AG04449 (cell line): ENCODE measurements at regions not wholly inside any gene's neighbourhood (a gene's known extent, or its start where the extent isn't known, plus 50 kb on each side); places are given as distances from the start of the nearest gene placed in this dataset.

Source experiments
- CTCF ChIA-PET: fragments of 350-600 bp; formaldehyde crosslinking; extraction: SDS; loops from one replicate; lab custom pipeline; 2021; ENCODE audit warnings: antibody characterized with exemption; lab: Yijun Ruan, JAX
- POLR2A ChIA-PET: fragments of 400-600, 350-600 bp; formaldehyde crosslinking; extraction: SDS; loops from one replicate; lab custom pipeline; 2020; ENCODE audit warnings: antibody characterized with exemption, inconsistent platforms; lab: Yijun Ruan, JAX
- DNase-seq: peaks from one replicate; pipeline ENCODE4 v3.0.0-alpha.2; 2010; ENCODE audit warnings: low read depth, low spot score
- H3K4me3 ChIP-seq: 2 replicates; pipeline ENCODE4 v1.5.1; 2011; ENCODE audit warnings: low read depth, mild to moderate bottlenecking, control low read depth, low read length
- CTCF ChIP-seq: IDR thresholded peaks from one replicate; pipeline ENCODE4 v1.5.1; 2011; ENCODE audit warnings: mild to moderate bottlenecking, moderate library complexity, low read length, control low read depth, inconsistent platforms; ENCODE audit not compliant: insufficient read depth; ENCODE audit errors: missing control alignments

- no peak for TF ChIP-seq CTCF
- H3K4me3 ChIP-seq: no peak overlapping the region
- no peak for DNase-seq
- ChIA-PET POLR2A (no interaction called here), CTCF (no interaction called here)
These were observed 197.8 kb downstream of the TEX29 start for GRCh38 chr13:111518161-111518792.

- H3K4me3 ChIP-seq: no peak overlapping the region
- DNase-seq: no peak
- ChIA-PET POLR2A (no interaction called here), CTCF (no interaction called here)
- TF ChIP-seq CTCF: no peak
These were observed 198.6 kb downstream of the TEX29 start for GRCh38 chr13:111519041-111519440.

- no peak for DNase-seq
- ChIA-PET POLR2A (no interaction called here), CTCF (no interaction called here)
- TF ChIP-seq CTCF: no peak
- H3K4me3 ChIP-seq: no peak overlapping the region
These were observed 199.2 kb downstream of the TEX29 start for GRCh38 chr13:111519490-111520170.

- no peak overlapping the region for H3K4me3 ChIP-seq
- no peak for TF ChIP-seq CTCF
- ChIA-PET POLR2A (no interaction called here), CTCF (no interaction called here)
- DNase-seq: no peak
These were observed 200.6 kb downstream of the TEX29 start for GRCh38 chr13:111521030-111521429.

GRCh38 chr13:111521691-111522229 lies 201.3 kb downstream of the TEX29 start:
- no peak for DNase-seq
- no peak overlapping the region for H3K4me3 ChIP-seq
- POLR2A ChIA-PET: no interaction called here
- CTCF ChIA-PET: no interaction called here
- TF ChIP-seq CTCF: no peak

GRCh38 chr13:111525320-111526118 lies 205.1 kb downstream of the TEX29 start:
- no peak for TF ChIP-seq CTCF
- CTCF ChIA-PET: no interaction called here
- POLR2A ChIA-PET: no interaction called here
- no peak for DNase-seq
- no peak overlapping the region for H3K4me3 ChIP-seq
